Amniotic stem cell (primary cell): ENCODE measurements at regions not wholly inside any gene's neighbourhood (a gene's known extent, or its start where the extent isn't known, plus 50 kb on each side); places are given as distances from the start of the nearest gene placed in this dataset.
"Not testable (repeated sequence)": the region's sequence is repeated elsewhere in the genome, so short reads cannot be mapped to it uniquely, and the experiment has no call there.

ENCODE experiments used
- DNase-seq: peaks from one replicate; lab custom pipeline; 2025; lab: John Stamatoyannopoulos, UW

DNA sequence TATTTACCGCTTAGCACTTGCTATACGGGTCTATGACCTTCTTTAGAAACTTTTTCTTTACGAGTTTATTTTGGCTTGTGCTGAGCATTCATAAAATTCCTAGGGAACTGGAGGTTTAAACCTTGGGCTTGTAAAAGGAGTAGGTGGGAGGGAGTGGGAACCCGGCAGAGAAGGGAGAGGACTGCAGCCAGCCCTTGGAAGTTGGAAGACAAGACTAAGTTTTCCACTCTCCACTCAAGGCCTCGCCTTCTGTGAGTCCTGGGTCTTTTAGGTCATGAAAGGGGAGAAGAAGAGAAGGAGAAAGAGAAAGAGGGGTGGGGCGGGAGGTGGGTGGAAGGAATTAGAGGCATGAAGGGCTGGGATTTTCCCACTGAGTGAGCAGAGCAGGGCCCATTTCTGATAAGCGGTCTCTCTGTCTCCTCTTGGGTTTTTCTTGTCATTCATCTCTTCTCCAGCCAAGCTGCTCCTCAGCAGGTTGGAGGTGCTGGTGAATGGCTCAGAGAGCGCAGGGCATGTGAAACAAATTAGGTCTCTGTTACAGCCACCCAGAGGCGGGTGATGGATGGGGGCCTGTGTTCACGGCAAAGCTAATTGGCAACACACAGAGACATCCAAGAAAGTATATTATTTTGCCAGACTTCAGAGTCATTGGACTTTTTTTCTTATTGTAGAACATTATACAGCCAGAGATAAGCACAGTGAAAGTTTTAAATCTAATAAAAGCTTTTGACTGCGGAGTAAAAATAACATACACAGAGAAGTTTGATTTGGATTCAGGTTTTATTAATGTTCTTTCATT lies 247.3 kb downstream of the FOXD2 start:
- no peak for DNase-seq

DNA sequence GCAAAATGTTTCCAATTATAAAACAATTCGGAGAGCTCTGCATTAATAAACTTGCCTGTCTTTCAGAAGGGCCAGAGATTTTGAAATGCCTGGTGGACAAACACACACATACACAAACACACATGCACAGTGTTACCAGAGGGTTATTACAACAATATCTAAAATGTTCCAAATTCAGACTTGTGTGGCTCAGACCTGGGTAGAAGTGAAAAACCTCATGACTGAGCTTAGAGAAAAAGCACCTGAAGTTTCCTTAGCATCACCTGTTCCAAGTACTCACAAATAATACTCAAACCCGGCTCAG lies 247.9 kb downstream of the FOXD2 start:
- no peak for DNase-seq

DNA sequence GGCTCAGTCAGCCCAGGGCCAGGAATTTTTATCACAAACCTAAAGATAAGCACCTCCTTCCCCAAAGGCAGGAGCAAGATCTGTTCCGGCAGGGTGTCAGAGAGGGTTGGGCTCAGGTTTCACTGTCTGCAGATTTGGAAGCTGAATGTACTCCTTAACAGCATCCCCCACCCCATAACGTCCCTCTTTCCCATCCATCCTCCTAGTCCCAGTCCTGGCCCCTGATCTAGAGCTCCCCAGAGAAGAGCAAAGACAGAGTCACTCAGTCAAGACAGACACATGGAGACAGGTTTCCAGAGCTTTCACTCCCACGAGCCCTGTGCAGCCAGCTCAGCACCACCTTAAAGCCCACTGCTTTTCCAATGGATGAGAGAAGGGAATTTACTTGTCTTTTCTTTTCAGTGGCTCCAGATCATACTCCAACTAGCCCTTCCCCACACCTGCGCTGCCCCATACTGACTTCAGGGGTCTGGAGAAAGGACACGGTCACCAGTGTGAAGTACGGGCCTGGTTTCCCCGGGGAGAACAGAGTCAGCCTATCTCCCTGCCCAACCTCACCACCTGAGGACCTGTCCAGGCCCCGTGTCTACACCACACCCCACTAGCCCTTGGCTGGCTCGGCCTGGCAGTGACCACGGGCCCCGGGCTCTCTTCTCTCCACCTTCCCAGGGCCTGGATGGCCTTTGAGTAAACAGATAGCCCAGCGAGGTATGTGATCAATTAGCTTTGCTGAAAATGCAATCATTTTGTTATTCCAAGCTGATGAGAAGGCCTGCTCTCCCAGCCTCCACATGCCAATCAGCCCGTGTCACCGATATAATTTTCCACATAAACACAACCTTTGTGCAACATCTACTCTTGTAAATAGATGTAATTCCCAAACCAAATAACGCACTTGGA lies 249.1 kb downstream of the FOXD2 start:
- no peak for DNase-seq

DNA sequence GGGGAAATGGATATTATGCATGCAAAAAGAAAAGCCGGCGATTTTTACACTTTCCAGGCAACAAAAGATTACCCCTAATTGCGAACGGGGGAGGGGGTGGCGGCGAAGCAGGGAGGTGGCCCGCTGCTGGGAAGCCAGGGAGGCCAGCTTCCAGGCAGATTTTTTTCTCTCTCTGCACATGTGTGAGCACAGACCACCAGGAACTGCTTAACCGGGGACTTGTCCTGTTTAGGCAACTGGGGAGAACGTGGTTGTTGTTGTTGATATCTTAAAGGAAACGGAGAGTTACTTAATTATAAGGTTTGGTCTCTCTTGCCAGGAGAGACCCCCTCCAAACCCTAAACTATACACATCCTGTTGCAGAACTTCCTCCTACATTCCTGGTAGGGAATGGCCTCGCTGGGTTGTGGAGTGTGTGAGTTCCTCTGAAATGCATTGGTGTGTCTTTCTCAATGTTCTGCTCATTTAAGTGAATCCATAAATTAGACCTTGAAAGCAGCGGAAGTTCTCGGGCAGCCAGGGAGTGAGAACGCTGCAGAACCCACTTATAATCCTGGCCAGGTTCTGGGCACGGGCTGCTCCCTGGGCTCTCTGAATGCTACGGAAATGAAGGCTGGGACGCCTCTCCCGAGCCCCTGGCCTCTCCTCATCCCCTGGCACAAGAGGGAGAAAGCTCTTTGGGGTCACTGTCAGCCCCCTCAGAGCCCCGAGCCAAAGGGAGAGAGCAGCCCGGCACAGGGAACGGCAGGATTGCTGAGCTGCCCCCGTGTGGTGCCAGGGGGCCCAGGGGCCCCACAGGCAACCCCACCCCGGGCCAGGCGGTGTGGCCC lies 250.0 kb downstream of the FOXD2 start:
- DNase-seq: no peak

DNA sequence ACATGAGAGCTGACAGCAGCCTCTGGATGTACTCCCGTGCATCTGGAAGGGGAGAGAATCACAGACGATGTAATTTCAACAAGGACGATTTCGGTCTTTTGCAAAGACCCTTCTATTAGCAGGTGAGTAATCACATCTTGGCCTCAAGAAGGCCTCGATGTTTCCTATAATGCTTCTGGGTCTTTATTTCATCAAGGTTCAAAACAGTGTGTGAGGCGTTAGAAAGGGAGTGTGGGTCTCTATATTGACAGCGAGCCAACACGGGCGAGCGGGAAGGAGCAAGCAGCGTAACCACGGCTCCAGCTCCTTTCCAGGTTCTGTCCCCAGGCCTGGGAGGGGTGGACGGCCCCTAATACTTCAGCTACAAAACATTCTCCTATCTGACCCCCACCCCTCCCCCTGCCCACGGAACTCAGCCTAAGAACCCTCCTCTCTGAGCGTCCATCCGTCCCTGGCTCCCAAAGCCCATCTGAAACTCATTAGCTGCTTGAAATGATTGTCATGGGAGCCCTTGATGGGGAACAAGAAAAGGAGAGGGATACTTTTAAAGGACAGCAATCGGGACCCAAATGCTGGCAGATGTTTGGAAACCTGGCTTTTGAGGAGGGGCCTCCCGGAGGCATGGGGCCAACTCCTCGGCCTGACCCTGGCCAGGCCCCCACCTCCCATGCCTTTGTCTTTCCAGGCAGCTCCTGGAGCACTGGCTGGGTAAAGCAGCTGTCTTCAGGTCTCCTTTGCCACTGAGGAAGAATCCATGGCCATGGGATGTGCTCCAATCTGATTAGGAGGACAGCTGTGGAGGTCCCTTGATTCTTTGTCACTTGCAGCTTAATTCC lies 250.8 kb downstream of the FOXD2 start:
- DNase-seq: no peak

DNA sequence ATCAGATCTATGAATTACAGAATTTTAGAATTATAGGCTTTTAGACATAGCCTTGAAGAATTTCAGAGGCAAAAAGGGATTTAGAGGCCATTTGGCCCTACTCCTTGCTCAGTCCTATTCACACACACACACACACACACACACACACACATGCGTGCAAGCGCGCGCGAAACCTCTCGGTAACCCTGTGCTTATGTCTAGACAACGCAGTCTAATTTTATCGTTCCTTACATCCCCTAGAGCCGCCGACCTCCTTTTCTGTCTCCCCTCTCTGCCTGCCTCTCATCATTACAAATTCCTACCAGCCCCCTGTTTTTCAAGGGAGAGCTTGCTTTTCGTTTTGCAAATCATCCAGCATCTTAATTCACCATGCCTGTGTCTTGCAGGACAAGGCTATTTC lies 252.1 kb downstream of the FOXD2 start:
- no peak for DNase-seq

DNA sequence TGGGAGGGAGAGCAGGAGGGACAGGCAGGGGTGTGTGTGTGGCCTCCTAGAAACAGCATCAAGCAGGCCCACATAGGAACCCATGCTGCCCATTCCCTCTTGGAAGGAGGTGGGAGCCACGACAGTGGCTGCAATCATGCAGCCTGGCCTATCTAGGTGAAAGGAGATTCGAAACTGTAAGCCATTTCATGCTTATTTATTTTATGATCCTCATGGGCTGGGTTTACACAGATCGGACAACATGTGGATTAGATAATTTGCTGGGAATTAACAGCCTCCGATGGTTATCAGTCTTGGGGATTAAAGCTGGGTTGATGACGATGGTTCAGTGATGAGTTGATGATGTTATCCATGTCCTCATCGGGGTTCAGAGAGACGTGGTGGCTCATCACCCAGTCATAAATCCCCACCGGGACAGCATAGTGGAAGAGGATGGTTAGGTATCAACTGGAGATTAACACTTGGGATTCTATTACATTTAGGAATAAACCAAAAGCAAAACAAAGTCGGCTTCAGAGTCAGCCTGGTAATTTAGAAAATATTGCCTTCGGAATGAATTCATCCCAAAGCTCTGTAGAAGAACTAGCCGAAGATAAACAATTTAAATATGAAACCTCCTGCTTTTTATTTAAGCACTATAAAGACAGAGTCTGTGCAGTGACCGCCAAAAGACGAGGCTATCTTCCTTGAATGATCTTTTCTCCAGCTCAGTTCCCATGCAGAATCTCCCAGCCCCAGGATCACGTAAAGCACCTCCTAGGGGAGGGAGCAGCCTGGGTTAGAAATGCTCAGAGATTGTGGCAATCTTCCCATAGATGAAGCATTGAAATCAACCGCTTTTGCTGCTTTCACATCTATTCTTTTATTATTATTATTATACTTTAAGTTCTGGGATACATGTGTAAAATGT lies 252.8 kb downstream of the FOXD2 start:
- no peak for DNase-seq

DNA sequence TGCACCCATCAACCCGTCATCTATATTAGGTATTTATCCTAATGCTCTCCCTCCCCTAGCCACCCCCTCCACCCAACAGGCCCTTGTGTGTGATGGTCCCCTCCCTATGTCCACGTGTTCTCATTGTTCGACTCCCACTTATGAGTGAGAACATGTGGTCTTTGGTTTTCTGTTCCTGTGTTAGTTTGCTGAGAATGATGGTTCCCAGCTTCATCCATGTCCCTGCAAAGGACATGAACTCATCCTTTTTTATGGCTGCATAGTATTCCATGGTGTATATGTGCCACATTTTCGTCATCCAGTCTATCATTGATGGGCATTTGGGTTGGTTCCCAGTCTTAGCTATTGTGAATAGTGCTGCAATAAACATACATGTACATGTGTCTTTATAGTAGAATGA lies 253.4 kb downstream of the FOXD2 start:
- not testable (repeated sequence) for DNase-seq

DNA sequence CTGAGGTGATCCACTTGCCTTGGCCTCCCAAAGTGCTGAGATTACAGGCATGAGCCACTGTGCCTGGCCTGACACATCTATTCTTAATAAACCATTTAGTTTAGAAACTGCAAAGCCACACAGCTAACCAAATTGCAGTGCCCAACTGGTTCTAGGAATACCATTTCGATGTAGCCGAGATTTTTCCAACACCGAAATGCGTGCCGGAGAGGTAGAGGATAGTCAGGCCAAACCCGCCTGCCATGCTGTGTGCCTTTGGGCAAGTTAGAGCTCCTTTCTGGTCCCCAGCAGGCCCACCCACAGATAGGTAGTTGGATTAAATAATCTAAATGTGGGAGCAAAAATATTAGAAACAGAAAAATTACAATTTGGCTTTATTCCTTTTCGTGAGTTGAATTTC lies 254.4 kb downstream of the FOXD2 start:
- DNase-seq: no peak

DNA sequence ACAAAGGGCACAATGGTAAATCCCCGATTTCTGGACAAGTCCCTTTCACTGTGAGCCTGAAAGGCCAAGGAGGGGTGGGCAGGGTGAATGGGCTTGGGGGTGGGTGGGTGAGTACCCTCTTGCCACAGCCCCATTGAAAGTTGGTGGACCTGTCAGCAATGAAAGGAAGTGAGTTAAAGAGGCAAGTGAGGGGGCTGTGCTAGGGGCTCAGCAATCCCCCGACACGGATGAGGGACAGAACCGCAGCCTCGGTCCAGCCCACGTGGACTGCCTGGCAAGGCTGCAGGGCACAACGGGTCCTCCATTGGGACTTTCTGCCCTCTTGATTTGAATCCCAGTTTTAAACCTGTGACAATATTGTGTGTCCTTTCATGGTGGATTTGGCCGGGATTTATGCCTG lies 255.3 kb downstream of the FOXD2 start:
- no peak for DNase-seq

DNA sequence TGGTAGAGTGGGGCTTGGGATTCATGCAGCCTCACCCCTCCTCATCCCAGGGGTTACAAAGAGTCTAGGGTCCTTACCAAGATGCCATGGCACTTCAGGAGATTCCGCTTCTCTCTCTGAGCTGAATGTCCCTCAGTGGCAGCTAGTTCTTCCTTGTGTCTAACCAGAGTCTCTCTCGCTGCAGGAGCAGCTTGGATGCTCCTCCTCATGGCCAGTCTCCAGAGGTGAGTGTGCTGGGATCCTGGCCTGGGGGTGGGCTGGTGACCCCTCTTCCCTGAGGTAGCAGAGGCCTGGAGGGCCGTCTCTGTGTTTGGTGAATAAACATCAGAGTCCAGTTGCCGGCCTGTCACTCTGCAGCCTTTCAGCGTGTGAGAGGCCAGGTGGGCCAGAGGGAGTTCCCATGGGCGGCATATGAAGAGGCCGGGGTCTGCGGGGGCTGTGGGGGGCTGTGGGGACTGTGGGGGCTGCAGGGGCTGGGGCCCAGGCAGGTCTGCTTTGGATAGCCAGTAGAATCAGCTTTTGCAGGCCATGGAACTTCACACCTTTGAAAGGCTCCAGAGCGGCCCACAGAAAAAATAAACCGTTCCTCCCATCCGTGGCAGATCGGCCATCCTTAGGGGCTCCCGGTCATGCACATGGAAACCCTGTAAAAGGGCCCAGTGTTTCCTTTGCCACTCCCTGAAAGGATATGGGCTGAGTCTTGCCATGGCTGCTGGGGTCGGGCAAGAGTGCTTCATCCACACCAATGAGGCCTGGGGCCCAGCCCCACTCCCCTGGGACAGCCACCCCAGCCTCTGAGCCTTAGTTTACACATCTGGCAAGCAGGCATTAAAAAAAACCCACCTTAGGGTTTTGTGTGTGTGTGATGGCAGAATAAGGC lies 256.4 kb downstream of the FOXD2 start:
- no peak for DNase-seq

DNA sequence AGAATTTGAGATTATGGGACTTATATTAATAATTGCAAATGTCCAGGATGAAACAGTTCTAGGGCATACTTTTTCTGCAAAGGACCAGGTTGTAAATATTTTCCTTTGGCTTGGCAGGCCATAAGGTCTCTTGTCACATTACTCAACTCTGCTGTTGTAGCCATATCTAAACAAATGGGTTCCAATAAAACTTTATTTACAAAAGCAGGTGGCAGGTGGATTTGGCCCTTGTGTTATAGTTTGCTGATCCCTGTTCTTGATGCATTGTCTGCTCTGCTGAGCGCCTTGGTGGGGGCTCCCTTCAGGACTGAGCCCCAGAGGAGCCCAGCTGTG lies 258.5 kb downstream of the FOXD2 start:
- no peak for DNase-seq

DNA sequence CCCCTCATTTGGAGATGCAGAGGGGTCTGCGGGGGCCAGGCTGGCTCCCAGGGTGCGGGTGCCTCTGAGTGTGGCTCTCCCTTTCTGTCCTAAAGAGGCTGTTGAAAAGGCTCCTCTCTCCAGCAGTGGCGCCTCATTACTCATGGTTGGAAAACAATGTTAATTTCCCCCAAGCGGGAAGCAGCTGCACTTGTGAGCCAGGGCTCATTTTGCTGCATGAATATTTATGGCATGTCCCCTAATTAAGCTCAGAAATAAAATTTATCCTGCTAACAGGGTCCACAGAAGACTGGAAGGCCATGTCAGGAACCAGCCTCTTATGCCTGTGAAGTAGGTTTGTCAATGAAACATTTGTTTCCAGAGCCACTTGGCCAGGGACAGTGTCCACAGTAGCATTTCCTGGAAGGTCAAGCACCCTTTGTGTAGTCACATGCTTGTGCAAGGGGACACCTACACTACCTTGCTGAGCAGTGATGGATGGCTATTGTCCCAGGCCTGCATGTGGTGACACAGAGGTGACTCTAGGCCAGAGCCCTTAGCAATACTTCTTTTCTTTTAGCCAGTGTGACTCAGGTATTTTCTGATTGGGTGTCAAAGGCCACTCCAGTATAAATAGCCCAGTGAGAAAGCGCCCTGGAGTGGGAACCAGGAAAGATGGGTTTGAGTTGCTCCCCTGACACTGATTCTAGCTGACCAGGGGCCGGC lies 259.0 kb downstream of the FOXD2 start:
- DNase-seq: no peak

DNA sequence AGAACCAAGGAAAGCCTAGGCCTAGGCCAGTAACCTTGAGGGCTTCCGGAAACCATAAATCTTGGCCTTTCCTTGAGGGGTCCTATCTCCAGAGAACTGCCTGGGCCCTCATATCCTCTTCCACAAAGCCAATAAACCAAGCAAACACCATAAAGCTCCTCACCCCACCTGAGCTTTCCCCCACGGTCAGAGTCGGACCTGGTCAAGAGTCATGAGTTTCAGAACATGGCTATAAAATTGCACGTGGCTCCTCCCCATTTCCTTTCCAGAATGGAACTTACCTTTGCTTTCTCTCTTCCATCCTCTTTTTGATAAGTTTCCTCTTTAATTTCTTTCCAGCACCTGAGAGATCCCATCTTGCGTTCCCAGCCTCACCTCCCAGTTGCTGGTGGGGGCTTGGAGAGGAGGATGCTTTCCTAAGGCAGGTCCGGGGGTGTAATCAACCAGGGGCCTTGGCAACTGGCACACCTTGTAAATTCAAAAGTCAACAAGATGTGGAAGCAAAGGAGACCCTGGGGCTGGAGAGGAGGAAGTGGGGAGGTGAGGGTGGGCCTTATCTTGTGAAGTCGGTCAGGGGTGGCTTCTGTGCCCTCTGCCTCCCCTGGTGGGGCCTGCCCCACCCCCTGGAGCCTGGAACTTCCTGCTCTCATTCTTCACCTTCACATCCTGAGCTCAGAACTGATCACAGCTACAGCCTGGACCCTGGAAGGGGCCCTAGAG lies 259.9 kb downstream of the FOXD2 start:
- DNase-seq: no peak

DNA sequence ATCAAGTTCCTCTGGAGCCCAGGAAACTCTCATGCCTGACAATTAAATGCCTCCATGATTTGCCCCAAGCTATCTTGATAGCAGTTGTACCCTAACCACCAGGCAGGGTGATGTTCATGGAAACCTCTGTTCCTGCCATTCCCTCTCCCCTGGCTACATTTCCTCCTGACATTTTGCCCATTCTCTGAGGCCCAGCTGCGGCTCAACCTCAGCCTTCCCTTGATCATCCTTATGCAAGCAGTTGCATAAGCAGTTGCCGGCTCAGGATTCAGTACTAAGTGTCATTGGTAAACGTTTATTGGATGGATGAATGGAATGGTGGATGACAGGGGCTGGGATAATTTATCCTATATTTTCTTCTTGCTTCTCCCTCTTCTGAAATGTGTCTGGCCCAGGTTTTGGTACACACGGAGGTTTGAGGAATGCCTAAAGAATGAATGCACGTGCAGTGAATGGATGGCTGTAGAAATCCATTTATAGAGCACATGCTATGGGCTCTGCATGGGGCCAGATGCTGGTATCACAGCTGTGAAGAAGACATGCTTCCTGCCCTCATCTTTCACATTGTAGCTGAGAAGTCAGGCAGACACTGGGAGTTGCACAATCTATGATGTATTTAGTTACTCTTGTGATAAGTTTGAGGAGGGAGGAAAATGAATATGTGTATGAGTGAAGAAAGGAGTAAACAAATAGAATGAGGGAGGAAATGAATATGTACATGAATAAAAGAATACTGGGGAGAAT lies 261.8 kb downstream of the FOXD2 start:
- no peak for DNase-seq

DNA sequence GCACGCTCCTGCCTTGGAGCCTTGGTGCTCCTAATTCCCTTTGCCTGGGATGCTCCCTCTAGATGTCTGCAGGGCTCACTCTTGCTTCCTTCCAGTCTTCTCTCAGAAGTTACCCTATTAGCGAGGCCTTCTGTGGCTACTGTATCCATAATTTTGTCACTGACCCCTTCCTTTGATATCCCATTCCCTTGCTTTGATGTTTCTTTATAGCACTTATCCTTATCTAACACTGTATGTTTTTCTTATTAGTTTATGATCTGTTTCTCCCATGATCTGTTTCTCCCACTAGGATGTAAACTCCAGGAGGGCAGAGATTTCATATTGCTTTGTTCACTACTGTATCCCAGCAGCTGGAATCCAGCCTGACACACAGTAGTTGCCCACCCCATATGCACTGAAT lies 263.4 kb downstream of the FOXD2 start:
- DNase-seq: no peak

DNA sequence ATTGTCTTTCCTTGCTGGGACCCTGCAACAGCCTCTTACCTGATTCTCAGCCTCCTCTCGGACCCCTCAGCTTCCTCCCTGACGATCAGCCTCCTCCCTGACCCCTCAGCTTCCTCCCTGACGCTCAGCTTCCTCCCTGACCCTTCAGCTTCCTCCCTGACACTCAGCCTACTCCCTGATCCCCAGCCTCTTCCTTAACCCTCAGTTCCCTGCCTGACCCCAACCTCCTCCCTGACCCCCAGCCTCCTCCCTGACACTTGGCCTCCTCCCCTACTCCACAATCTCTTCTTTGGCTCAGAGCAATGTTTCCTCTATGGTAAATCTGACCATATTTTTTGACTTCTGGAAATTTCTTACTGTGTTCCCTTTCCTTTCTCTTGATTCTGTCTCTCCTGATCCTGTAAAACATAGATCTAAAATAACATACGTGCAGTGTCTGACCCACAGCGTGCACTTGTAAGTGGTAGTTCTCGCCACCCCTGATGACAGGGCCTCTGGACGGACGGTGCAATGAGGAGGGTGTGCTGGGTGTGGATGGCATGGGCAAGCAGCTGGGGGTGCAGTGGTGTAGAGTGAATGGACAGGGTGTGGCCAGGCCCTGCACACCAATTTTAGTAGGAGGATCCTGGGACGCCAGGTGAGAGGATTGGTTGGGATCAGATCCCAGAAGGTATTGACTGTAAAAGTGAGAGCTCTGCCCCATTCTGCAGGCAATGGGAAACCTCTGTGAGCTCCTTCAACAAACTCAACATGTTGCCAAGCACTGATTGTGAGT lies 264.1 kb downstream of the FOXD2 start:
- no peak for DNase-seq
